ENCODE measurements at regions not wholly inside any gene's neighbourhood (a gene's known extent, or its start where the extent isn't known, plus 50 kb on each side); places are given as distances from the start of the nearest gene placed in this dataset.

DNA sequence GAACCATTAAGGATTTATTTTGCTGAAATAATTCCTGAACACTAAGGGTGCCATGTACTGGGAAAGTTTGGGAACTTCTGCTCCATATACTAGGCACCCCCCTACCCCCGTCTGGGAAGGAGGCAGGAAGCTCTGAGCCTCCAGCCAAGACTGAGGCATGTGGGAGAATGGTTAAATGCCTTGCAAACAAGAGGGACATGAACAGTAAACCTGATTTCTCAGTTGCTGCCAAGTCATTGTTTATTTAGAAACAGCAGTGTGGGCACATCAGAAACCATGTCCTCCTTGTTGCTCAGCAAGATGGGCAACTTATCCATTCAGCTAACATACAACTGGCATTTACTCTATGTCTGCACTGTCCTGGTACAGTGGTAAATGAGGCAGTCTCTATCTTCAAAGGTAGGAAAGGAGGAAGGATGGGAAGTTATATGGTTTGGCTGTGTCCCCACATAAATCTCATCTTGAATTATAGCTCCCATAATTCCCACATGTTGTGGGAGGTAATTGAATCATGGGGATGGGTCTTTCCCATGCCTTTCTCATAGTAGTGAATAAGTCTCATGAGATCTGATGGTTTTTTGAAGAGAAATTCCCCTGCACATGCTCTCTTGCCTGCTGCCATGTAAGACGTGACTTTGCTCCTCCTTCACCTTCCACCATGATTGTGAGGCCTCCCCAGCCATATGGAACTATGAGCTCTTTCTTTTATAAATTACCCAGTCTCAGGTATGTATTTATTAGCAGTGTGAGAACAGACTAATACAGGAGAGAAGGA lies 459.1 kb downstream of the MIAT start:
- no peak for DNase-seq (ENCODE audit: low spot score)

- DNase-seq (ENCODE audit: low spot score): no peak
Observed at GRCh38 chr22:27120036-27120435, 462.6 kb downstream of the MIAT start.

GRCh38 chr22:27122574-27122973 lies 465.2 kb downstream of the MIAT start:
- DNase-seq (ENCODE audit: low spot score): no peak

DNA sequence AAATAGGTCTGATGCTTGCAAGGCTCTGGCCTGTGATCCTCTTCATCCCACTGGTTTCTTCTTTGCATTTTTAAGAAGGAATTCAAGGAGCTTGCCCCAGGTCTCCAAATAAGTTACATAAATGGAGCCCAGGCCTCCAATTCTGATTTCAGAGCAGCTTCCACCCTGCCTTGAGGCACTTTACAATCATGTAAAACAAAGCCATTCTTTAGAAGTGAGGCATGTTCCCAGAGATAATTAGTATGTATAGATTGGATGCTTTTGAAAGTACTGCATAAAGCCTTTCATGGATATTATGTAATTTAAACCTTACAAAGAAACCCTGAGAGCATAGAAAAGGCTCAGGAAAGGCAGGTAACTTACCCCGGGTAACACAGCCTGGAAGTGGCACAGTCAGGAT lies 466.5 kb downstream of the MIAT start:
- DNase-seq (ENCODE audit: low spot score): no peak

- peak; percentile 32 for DNase-seq (ENCODE audit: low spot score)
Observed at GRCh38 chr22:27124351-27124966, 467.1 kb downstream of the MIAT start.

DNA sequence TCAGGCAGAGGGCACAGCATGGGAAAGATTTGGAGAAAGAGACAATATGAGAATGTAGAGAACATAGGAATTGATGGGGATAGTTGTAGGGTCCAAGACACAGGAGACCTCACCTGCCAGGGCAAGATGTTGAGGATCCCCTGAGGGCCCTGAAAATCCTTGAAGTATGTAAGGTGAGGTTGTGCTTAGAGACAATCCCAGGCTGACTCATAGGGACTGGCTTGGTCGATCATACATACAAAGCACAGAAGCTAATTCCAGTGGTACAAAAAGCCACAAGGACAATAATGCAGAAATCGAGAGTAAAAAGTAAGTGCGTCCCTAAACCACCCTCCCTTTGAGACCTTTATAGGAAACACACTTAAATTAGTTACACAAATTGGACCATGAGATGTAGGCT lies 468.2 kb downstream of the MIAT start:
- DNase-seq (ENCODE audit: low spot score): no peak

DNA sequence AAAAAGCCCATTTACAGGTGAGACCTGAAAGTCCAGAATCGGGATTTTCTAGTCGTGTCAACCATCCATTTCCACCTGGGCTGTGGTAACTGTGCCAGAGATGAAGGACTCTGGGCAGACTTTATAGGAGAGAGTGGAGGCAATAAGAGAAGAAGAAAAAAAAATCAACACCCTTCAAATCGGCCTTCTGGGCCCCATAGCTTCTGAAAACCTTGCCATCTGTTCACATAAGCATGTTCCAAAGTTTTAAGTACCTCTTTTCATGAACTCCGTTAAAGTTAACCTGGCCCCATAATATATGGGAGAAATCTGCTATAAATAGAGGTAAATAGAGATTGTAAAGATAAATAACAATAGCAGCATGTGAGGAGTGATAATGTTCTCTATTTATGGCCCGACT lies 470.5 kb downstream of the MIAT start:
- DNase-seq (ENCODE audit: low spot score): no peak

DNA sequence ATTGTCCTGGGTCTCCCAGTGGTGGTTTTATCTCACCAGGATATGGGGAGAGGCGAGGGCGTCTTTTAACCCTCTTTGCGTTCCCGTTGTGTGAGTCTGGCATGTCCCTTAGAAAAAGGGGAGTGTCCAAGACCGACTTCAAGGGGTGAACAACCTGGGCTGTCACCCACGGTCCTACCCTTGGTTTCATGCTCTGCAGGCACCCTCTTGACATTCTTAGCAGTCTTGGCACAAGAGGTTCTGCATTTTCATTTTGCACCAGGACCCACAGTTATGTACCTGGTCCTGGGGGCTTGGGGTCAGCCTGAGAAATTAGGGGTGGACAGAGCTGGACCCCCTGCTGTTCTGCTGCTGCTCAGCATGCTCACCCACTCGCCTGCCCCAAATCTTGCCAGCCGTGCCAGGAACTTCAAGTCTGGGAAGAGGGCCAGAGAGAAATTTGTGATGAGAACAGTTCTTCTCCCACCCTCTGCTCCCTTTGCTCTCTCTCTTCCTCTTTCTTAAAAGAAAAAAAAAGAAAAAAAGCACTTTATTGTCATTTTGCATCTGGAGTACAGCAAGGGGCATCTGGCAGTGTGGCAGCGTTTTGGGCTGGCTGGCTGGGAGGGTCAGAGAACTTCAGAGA lies 471.2 kb downstream of the MIAT start:
- peak; percentile 20 for DNase-seq (ENCODE audit: low spot score)

DNA sequence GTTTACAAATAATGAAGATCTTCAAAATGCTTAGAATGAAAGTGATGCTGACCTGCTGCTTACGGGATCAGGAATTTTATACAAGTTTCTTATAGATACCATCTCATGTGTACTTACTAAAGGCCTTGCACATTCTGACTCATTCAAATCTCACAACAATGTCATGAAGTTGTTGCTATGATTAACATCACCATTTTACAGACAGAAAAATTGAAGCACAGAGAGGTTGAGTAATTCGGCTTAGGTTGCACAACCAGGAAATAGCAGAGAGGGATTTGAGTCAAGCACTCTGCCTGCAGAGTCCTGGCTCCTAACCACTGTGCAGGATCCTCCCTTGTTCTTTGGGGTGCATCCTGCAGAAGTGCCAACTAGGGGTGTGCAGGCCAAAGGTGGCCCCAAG lies 471.9 kb downstream of the MIAT start:
- peak; percentile 30 for DNase-seq (ENCODE audit: low spot score)

GRCh38 chr22:27130906-27131305 lies 473.5 kb downstream of the MIAT start:
- DNase-seq (ENCODE audit: low spot score): no peak

DNA sequence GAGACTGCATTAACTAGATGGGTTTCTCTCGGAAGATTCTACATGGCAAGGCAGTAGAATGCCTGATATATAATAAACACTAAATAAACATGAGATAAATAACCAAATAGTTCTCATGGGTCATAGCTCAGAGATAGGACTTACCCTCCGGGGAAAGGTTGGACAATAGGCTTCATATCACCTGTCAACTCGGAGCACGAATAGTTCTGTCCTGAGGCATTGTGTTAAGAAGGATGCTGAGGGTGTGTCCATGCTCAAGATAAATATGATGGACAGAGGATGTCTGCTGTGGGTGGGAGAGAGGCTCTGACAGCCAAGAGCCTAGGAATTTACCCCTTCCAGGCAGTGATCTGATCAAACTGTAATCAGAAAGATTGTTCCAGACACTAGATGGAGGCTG lies 474.0 kb downstream of the MIAT start:
- no peak for DNase-seq (ENCODE audit: low spot score)

- no peak for DNase-seq (ENCODE audit: low spot score)
Observed at GRCh38 chr22:27132400-27132799, 475.0 kb downstream of the MIAT start.

DNA sequence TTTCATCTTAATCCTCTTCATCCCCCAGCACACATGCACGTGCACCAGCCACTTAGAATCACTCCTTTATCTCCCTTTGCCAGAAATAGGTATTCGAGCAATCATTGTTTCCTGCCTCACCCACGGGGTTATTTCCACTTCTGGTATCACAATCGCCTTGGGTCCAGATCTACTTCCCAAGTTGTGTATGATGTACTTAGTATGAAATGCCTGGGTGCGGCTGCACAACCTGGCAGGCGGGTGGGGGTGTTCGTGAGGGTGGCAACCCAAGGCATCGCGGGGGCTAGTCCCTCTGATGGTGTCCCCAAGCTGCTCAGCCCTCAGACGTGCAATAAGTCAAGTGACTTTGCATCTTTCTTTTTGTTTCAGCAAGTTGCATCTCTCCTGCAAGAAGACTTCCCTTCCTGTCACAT lies 475.6 kb downstream of the MIAT start:
- DNase-seq (ENCODE audit: low spot score): no peak

DNA sequence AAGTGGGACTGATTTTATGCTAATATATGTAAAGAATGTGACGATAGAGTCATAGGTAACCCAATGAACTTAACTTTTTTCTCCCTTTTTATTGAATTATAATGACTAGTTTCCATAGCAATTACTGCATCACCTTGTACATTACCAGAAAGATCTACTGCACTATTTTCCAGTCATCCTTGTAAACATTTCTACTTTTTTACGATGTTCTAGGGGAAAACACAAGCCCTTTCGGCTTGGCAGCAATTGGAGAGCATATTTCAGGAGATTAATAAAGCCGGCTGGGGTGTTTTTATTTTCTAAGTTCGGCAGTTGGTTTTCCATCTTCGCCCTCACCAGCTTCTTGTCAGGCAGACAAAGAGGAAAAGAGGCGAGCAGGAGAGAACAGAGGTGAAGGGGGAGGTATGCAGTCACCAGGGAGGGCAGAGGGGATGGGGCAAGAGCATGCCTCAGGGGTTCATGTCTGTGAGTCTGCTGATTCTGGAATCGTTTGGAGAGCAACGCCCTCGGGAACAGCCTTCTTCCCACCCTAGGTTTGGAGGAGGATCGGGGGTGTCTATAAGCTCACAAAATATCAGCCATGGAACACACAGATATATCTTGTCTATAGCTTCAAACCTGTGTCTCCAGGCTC lies 476.4 kb downstream of the MIAT start:
- peak; percentile 50 for DNase-seq (ENCODE audit: low spot score)

DNA sequence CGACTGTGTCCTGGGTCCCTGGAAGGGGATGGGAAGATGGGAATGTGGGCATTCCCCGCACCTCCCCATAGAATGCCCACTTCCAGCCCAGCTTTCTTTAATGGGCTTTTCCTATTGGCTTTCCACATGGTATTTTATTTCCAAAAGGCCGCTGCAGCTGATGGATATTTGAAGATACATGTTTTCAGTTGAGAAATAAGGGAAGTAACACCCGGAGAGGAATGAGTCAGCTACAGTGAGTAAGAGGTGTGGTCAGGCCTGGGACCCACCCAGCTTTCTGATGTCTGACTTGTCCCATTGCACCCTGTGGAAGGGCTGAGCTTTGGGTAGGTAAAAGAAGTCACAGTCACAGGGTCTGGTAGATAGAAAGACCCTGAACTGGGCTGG lies 476.9 kb downstream of the MIAT start:
- DNase-seq (ENCODE audit: low spot score): peak; percentile 91

GRCh38 chr22:27135031-27135981 lies 477.9 kb downstream of the MIAT start:
- peak; percentile 78 for DNase-seq (ENCODE audit: low spot score)

DNA sequence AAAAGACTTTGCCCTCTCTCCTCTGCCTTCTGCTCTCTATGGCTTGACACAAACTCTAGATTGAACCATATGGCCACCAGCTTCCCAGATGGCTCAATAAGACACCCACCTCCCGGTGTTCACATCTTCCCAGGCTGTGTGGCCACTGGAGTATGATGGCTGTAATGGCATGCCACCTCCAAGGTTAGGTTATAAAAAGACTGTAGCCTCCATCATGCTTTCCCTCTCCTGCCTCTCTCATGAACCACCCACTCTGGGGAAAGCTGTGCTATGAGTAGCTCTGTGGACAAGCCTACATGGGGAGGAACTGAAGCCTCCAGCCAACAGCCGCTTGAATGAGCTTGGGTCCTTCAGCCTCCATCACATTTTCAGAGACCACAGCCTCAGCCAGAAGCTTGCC lies 479.2 kb downstream of the MIAT start:
- DNase-seq (ENCODE audit: low spot score): no peak

GRCh38 chr22:27137871-27138337 lies 480.5 kb downstream of the MIAT start:
- peak; percentile 34 for DNase-seq (ENCODE audit: low spot score)

DNA sequence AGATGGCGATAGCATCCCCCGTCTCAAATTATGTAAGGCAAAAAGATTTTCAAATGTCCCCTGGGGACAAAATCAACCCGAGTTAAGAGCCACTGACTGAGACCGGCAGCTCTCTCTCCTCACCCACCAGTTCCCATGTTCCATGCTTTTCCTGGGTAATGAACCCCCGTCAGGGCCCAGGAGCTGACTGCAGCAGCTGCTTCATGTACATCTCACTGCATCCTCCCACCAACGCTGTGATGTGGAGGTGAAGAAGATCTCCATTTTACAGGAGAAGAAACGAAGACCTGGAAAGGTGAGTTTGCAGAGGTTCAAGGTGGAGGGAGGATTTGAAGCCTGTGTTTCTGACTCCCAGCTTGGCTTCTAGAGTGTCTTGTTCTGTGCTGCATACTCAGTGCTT lies 481.1 kb downstream of the MIAT start:
- DNase-seq (ENCODE audit: low spot score): no peak

DNA sequence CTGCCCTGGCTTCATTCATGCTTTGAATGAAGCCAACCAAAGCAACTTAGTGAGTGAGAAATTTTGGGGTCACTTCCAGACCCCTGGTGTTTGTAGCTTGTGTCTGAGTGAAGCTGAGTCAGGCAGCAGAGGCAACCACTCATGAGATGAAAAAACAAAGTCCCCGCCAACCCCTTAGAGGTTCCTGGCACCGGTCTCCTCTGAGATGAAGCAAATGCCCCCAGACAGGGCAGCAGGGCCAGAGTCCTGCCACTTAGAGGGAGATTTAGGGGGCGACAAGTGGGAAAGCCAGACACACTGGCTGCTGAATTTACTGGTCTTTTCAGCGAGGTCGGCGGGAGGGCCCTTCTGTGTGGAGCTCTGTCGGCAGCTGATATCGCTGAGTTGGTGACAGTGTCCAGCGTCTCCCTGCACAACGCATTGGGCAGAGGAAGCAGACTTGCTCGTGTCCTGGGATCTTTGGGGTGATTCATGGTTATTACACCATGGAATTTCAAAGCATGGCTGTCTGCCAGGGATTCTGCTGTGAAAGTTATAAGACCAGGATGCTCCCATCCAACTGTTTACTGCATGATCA lies 482.6 kb downstream of the MIAT start:
- DNase-seq (ENCODE audit: low spot score): peak; percentile 79

GRCh38 chr22:27142286-27142685 lies 484.9 kb downstream of the MIAT start:
- no peak for DNase-seq (ENCODE audit: low spot score)

Data from AG20443 (cell line).